LNCAP (cell line): ENCODE measurements at regions not wholly inside any gene's neighbourhood (a gene's known extent, or its start where the extent isn't known, plus 50 kb on each side); places are given as distances from the start of the nearest gene placed in this dataset.

Experiments
- TF ChIP-seq, protein P1 (sequence below): fragments of 450-650 bp; IDR thresholded peaks from 2 replicates; pipeline ENCODE4 v1.5.1; 2017; ENCODE audit warnings: mild to moderate bottlenecking

DNA sequence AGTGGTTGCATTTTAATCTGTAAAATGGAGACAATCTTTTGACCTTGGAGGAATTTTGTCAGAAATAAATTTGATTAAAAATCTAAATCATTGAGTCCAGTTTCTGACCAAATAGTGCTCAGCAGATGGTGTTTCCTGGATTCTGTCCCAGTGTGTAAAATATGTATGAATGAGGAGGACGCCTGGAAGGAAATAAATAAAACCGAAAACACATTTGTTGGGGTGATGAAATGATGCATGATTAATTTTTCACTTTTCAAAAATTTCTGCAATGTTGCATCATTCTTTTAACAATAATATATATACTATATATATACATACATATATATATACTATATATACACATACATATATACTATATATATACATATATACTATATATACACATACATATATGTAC lies 261.1 kb upstream of the TRIB2 start:
- TF ChIP-seq, protein P1, sequence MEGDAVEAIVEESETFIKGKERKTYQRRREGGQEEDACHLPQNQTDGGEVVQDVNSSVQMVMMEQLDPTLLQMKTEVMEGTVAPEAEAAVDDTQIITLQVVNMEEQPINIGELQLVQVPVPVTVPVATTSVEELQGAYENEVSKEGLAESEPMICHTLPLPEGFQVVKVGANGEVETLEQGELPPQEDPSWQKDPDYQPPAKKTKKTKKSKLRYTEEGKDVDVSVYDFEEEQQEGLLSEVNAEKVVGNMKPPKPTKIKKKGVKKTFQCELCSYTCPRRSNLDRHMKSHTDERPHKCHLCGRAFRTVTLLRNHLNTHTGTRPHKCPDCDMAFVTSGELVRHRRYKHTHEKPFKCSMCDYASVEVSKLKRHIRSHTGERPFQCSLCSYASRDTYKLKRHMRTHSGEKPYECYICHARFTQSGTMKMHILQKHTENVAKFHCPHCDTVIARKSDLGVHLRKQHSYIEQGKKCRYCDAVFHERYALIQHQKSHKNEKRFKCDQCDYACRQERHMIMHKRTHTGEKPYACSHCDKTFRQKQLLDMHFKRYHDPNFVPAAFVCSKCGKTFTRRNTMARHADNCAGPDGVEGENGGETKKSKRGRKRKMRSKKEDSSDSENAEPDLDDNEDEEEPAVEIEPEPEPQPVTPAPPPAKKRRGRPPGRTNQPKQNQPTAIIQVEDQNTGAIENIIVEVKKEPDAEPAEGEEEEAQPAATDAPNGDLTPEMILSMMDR = no peak

DNA sequence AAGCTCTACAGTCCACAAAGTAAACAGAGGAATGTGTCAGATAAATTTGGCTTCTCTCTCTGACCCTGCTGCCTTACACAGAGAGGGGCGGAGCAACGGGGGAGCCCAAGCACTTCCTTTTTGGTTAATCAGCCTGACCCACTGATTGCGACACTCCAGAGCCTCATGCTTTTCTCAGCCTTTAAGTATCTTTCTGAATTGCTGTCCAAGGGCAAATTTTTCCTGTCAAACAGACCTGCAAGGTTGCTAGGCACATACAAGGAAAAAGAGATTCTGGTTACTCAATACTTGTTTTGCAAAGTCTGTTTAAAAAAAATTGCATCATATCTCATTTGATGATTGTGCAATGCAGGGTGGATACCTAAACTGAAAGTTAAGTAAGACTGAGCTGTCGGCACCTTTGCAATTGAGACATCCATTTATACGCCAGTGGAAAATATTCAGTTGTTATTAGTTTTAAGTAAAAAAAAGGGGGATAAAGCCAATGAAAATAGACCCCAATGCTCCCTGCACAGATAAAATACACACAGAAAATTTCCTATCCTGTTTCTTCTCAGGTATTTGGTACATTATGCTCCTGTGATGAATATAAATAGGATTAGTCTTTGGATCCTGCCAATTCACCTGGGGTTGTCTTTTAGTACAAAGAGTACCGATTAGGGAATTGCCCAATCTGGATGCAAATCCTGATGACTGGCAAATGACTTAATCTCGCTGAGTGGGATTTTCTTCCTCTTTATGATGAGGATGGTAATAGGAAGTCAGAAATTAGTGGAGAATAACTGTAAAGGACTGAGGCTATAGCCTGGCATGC lies 260.2 kb upstream of the TRIB2 start:
- TF ChIP-seq, protein P1 = no peak

DNA sequence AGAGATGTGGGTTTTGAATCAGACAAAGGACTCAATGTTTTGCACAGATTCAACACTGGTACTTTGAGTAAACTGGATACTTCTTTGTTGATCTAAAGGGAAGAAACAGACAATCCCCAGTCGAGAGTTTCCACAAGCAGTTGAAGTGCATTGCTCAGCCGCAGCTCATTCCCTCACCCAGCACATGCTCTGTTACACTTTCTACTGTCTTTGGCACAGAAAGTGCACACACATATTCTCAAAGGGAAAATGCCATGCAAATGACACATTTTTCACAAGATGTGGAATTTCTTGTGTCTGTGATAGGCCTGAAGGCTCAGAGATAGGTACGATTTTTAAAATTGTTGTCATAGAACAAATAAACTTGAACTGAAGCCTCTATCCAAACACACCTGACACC lies 258.9 kb upstream of the TRIB2 start:
- TF ChIP-seq, protein P1 = no peak

DNA sequence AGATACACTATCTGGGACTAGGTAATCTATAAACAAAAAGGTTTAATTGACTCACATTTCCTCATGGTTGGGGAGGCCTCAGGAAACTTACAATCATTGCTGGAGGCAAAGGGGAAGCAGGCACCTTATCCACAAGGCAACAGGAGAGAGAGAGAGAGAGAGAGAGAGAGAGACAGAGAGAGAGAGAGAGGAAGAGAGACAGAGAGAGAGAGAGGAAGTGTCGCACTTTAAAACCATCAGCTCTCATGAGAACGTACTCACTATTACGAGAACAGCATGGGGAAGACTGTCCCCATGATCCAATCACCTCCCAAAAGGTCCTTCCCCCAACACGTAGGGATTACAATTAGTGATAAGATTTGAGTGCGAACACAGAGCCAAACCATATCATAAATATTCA lies 253.5 kb upstream of the TRIB2 start:
- TF ChIP-seq, protein P1 = no peak

DNA sequence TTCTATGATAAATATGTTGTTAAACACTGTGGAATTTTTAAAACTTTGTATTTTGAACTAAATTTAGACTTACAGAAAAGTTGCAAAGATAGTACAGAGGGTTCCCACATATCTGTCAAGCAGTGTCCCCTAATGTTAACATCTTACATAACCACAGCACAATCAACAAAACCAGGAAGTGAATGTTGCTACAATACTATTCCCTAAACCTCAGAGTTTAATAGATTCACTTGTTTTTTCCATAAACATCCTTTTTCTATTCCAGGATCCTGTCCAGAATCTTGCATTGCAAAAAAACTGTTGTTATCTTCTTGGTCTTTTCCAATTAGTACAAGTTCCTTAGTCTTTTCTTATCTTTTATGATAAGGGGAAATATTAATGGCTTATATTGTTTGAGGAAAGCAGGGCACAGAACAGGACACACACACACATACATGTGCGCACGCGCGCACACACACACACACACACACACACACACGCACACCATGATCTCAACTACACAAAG lies 251.1 kb upstream of the TRIB2 start:
- TF ChIP-seq, protein P1 = no peak

DNA sequence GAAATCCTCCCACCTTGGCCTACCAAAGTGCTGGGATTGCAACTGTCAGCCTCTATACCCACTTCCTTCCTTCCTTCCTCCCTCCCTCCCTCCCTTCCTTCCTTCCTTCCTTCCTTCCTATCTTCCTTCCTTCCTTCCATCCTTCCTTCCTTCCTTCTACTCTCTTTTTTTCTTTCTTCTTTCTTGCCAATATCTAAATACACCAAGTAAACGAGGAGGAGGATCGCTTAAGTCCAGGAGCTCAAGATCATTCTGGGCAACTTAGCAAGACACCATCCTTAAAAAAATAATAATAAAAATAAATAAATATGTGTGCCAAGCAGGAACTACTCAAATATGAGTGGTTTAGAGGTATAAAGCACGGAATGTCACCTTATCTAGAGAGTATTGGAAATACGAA lies 249.4 kb upstream of the TRIB2 start:
- TF ChIP-seq, protein P1 = no peak

DNA sequence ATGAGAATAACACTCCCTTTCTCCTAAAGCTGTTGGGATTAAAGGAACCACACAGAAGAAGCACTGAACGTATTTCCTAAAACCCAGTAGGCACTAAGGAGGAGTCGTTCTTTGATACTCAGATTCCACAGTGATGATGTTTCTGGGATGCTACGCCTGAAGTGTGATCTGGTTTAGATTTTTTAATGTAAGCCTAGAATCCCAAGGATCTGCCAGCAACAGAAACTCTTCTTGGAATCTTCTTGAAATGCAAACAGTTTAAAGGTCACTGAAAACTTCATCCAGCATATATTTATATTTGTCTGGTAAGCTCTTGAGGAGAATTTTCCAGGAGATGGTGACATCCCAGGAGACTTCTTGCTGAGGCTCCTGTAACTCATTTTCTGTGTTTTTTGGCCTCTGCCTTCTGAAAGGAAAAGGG lies 247.6 kb upstream of the TRIB2 start:
- TF ChIP-seq, protein P1 = no peak
